ENCODE measurements at regions not wholly inside any gene's neighbourhood (a gene's known extent, or its start where the extent isn't known, plus 50 kb on each side); places are given as distances from the start of the nearest gene placed in this dataset.

DNA sequence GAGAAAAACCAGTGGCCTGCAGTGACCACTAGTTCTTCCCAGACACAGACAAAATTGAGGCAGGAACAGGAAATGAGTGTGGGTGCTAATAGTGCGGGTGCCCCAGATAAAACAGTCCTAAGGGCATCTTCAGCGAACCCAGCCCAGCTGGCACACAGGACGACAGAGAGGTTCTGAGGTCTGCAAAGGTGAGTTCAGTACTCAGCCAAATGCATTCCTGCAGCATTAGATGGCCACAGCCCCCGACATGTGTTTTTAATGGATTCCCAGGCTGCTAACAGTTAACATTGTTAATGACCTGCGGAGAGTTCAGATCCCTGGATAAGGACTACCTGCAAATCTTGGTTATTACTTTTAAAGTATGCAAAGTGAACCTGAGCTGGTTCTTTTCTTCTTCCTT lies 196.0 kb downstream of the HIBADH start (continued):
- no peak for TF ChIP-seq HMGXB4 (CRISPR knock-in tag; IDR thresholded peaks at IDR 0.05)
- TF ChIP-seq FOXP4 (CRISPR knock-in tag; IDR thresholded peaks at IDR 0.05) = no peak
- TF ChIP-seq, protein P1, sequence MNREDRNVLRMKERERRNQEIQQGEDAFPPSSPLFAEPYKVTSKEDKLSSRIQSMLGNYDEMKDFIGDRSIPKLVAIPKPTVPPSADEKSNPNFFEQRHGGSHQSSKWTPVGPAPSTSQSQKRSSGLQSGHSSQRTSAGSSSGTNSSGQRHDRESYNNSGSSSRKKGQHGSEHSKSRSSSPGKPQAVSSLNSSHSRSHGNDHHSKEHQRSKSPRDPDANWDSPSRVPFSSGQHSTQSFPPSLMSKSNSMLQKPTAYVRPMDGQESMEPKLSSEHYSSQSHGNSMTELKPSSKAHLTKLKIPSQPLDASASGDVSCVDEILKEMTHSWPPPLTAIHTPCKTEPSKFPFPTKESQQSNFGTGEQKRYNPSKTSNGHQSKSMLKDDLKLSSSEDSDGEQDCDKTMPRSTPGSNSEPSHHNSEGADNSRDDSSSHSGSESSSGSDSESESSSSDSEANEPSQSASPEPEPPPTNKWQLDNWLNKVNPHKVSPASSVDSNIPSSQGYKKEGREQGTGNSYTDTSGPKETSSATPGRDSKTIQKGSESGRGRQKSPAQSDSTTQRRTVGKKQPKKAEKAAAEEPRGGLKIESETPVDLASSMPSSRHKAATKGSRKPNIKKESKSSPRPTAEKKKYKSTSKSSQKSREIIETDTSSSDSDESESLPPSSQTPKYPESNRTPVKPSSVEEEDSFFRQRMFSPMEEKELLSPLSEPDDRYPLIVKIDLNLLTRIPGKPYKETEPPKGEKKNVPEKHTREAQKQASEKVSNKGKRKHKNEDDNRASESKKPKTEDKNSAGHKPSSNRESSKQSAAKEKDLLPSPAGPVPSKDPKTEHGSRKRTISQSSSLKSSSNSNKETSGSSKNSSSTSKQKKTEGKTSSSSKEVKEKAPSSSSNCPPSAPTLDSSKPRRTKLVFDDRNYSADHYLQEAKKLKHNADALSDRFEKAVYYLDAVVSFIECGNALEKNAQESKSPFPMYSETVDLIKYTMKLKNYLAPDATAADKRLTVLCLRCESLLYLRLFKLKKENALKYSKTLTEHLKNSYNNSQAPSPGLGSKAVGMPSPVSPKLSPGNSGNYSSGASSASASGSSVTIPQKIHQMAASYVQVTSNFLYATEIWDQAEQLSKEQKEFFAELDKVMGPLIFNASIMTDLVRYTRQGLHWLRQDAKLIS (CRISPR knock-in tag; IDR thresholded peaks at IDR 0.05; ENCODE audit: borderline replicate concordance) = no peak

GRCh38 chr7:27472043-27472442 lies 190.6 kb downstream of the HIBADH start:
- DNase-seq (ENCODE audit: low spot score) = no peak
- Mint-ChIP-seq H3K36me3 (no peaks in the 10 kb centered on the region), H3K4me3 (no peak overlapping the region), H3K9me3 (peaks cover under 1% of the 10 kb centered on the region; the same call in 1 of the 2 replicates), H3K27me3 (ENCODE audit: low read depth) (peaks cover 5% of the 10 kb centered on the region), H3K27ac (no peak overlapping the region), H3K4me1 (peaks cover 4% of the 10 kb centered on the region)
- ATAC-seq = no peak
- POLR2A ChIA-PET = no interaction called here
- no peak for TF ChIP-seq ZNF671 (CRISPR knock-in tag; IDR thresholded peaks at IDR 0.05)
- TF ChIP-seq FOXP4 (CRISPR knock-in tag; IDR thresholded peaks at IDR 0.05) = no peak
- CTCF ChIA-PET = no interaction called here

Data from WTC11 (cell line).